ENCODE measurements at regions not wholly inside any gene's neighbourhood (a gene's known extent, or its start where the extent isn't known, plus 50 kb on each side); places are given as distances from the start of the nearest gene placed in this dataset.

- TF ChIP-seq SUZ12 (IDR thresholded peaks at IDR 0.05; ENCODE audit: extremely low read depth, insufficient read depth, insufficient read length): no peak
- TF ChIP-seq YY1 (IDR thresholded peaks at IDR 0.05; ENCODE audit: insufficient read depth, insufficient read length): no peak
These were observed 475.2 kb upstream of the EPHA7 start for GRCh38 chr6:93894521-93894920.

All from NT2/D1 (cell line).